Activated CD8-positive, alpha-beta memory T cell treated with anti-CD3 and anti-CD28 coated beads, Interleukin-2, amount 50 U/mL, for 1 hour (primary cell): ENCODE measurements at regions not wholly inside any gene's neighbourhood (a gene's known extent, or its start where the extent isn't known, plus 50 kb on each side); places are given as distances from the start of the nearest gene placed in this dataset.

Source experiments
- DNase-seq: peaks from one replicate; pipeline ENCODE4 v3.0.0-alpha.2; 2020; ENCODE audit errors: extremely low read depth

GRCh38 chr16:72409423-72409822, 237.5 kb upstream of the PMFBP1 start:
- no peak for DNase-seq

GRCh38 chr16:72406390-72406789, 234.4 kb upstream of the PMFBP1 start:
- DNase-seq: no peak

- no peak for DNase-seq
Observed at GRCh38 chr16:72404299-72404698, 232.3 kb upstream of the PMFBP1 start.

GRCh38 chr16:72401084-72401361, 229.1 kb upstream of the PMFBP1 start:
- DNase-seq: no peak

- DNase-seq: no peak
Observed at GRCh38 chr16:72400257-72401083, 228.5 kb upstream of the PMFBP1 start.

- no peak for DNase-seq
Observed at GRCh38 chr16:72399811-72400210, 227.9 kb upstream of the PMFBP1 start.

GRCh38 chr16:72397876-72398275, 225.9 kb upstream of the PMFBP1 start:
- DNase-seq: no peak

- no peak for DNase-seq
Observed at GRCh38 chr16:72394526-72394925, 222.6 kb upstream of the PMFBP1 start.

GRCh38 chr16:72389791-72390190, 217.8 kb upstream of the PMFBP1 start:
- DNase-seq: no peak

- DNase-seq: no peak
Observed at GRCh38 chr16:72388007-72388406, 216.1 kb upstream of the PMFBP1 start.

GRCh38 chr16:72384651-72385050, 212.7 kb upstream of the PMFBP1 start:
- no peak for DNase-seq

- DNase-seq: no peak
Observed at GRCh38 chr16:72380283-72380682, 208.3 kb upstream of the PMFBP1 start.

- no peak for DNase-seq
Observed at GRCh38 chr16:72373201-72373600, 201.2 kb upstream of the PMFBP1 start.

- no peak for DNase-seq
Observed at GRCh38 chr16:72372087-72373045, 200.4 kb upstream of the PMFBP1 start.

GRCh38 chr16:72371307-72372086, 199.5 kb upstream of the PMFBP1 start:
- no peak for DNase-seq

GRCh38 chr16:72369274-72369673, 197.3 kb upstream of the PMFBP1 start:
- no peak for DNase-seq

- DNase-seq: no peak
Observed at GRCh38 chr16:72367851-72368250, 195.9 kb upstream of the PMFBP1 start.

GRCh38 chr16:72362973-72363372, 191.0 kb upstream of the PMFBP1 start:
- no peak for DNase-seq

- DNase-seq: no peak
Observed at GRCh38 chr16:72362476-72362875, 190.5 kb upstream of the PMFBP1 start.

- no peak for DNase-seq
Observed at GRCh38 chr16:72357910-72358309, 186.0 kb upstream of the PMFBP1 start.

- no peak for DNase-seq
Observed at GRCh38 chr16:72355561-72355960, 183.6 kb upstream of the PMFBP1 start.

- DNase-seq: no peak
Observed at GRCh38 chr16:72349719-72350118, 177.8 kb upstream of the PMFBP1 start.
